ENCODE measurements at regions not wholly inside any gene's neighbourhood (a gene's known extent, or its start where the extent isn't known, plus 50 kb on each side); places are given as distances from the start of the nearest gene placed in this dataset.

- Histone ChIP-seq H3K27me3 (ENCODE audit: insufficient read depth, low read depth) (no peaks in the 10 kb centered on the region), H3K4me1 (ENCODE audit: low read depth, poor library complexity, severe bottlenecking) (no peaks in the 10 kb centered on the region), H4K20me1 (ENCODE audit: insufficient read depth) (no peaks in the 10 kb centered on the region), H3K9ac (no peak overlapping the region), H3K79me2 (ENCODE audit: insufficient read depth, low read depth) (no peaks in the 10 kb centered on the region), H3K36me3 (ENCODE audit: insufficient read depth) (no peaks in the 10 kb centered on the region), H3K4me2 (no peak overlapping the region), H3K27ac (no peak overlapping the region), H2AFZ (ENCODE audit: low read depth) (no peak overlapping the region), H3K4me3 (IDR thresholded peaks at IDR 0.05; ENCODE audit: insufficient read depth, low read depth, low read length) (no peak overlapping the region)
- TF ChIP-seq CTCF (conservative IDR thresholded peaks at IDR 0.05; ENCODE audit: low read depth, low read length), result no peak
Observed at GRCh38 chr3:34686541-34686940, 888.1 kb downstream of the PDCD6IP start.

GRCh38 chr3:34687671-34688070 lies 889.2 kb downstream of the PDCD6IP start:
- no peaks in the 10 kb centered on the region for H3K27me3 ChIP-seq (ENCODE audit: insufficient read depth, low read depth)
- H3K4me3 ChIP-seq (IDR thresholded peaks at IDR 0.05; ENCODE audit: insufficient read depth, low read depth, low read length), result no peak overlapping the region

GRCh38 chr3:34696831-34697230 lies 898.4 kb downstream of the PDCD6IP start:
- Histone ChIP-seq H3K27ac (no peak overlapping the region), H2AFZ (ENCODE audit: low read depth) (no peak overlapping the region), H3K4me1 (ENCODE audit: low read depth, poor library complexity, severe bottlenecking) (no peaks in the 10 kb centered on the region), H3K4me2 (no peak overlapping the region), H3K27me3 (ENCODE audit: insufficient read depth, low read depth) (no peaks in the 10 kb centered on the region), H3K79me2 (ENCODE audit: insufficient read depth, low read depth) (no peaks in the 10 kb centered on the region), H4K20me1 (ENCODE audit: insufficient read depth) (no peaks in the 10 kb centered on the region), H3K4me3 (IDR thresholded peaks at IDR 0.05; ENCODE audit: insufficient read depth, low read depth, low read length) (no peak overlapping the region), H3K36me3 (ENCODE audit: insufficient read depth) (no peaks in the 10 kb centered on the region), H3K9ac (no peak overlapping the region)
- no peak for TF ChIP-seq CTCF (conservative IDR thresholded peaks at IDR 0.05; ENCODE audit: low read depth, low read length)

More at GRCh38 chr3:34687671-34688070, 889.2 kb downstream of the PDCD6IP start:
- no peaks in the 10 kb centered on the region for H3K36me3 ChIP-seq (ENCODE audit: insufficient read depth)
- no peak overlapping the region for H3K9ac ChIP-seq
- no peak overlapping the region for H3K27ac ChIP-seq
- H3K79me2 ChIP-seq (ENCODE audit: insufficient read depth, low read depth), result no peaks in the 10 kb centered on the region
- no peak overlapping the region for H2AFZ ChIP-seq (ENCODE audit: low read depth)
- no peak for TF ChIP-seq CTCF (conservative IDR thresholded peaks at IDR 0.05; ENCODE audit: low read depth, low read length)
- H3K4me1 ChIP-seq (ENCODE audit: low read depth, poor library complexity, severe bottlenecking), result no peaks in the 10 kb centered on the region
- H4K20me1 ChIP-seq (ENCODE audit: insufficient read depth), result no peaks in the 10 kb centered on the region
- no peak overlapping the region for H3K4me2 ChIP-seq

- Histone ChIP-seq H3K79me2 (ENCODE audit: insufficient read depth, low read depth) (no peaks in the 10 kb centered on the region), H3K9ac (no peak overlapping the region), H3K36me3 (ENCODE audit: insufficient read depth) (no peaks in the 10 kb centered on the region), H3K4me2 (no peak overlapping the region), H3K27me3 (ENCODE audit: insufficient read depth, low read depth) (no peaks in the 10 kb centered on the region), H2AFZ (ENCODE audit: low read depth) (no peak overlapping the region), H3K4me3 (IDR thresholded peaks at IDR 0.05; ENCODE audit: insufficient read depth, low read depth, low read length) (no peak overlapping the region), H3K27ac (no peak overlapping the region), H4K20me1 (ENCODE audit: insufficient read depth) (no peaks in the 10 kb centered on the region), H3K4me1 (ENCODE audit: low read depth, poor library complexity, severe bottlenecking) (no peaks in the 10 kb centered on the region)
- TF ChIP-seq CTCF (conservative IDR thresholded peaks at IDR 0.05; ENCODE audit: low read depth, low read length), result no peak
Observed at GRCh38 chr3:34703053-34703452, 904.6 kb downstream of the PDCD6IP start.

All from KMS-11 (cell line).